Neuron (in vitro differentiated cells): ENCODE measurements at regions not wholly inside any gene's neighbourhood (a gene's known extent, or its start where the extent isn't known, plus 50 kb on each side); places are given as distances from the start of the nearest gene placed in this dataset.
"Not testable (repeated sequence)": the region's sequence is repeated elsewhere in the genome, so short reads cannot be mapped to it uniquely, and the experiment has no call there.

Experiments used
- H2AFZ ChIP-seq: one replicate; pipeline ENCODE4 v1.6.1; 2013; ENCODE audit warnings: low read depth, mild to moderate bottlenecking, inconsistent platforms, low read length, moderate library complexity
- H3K27me3 ChIP-seq: one replicate; pipeline ENCODE4 v1.6.1; 2013; ENCODE audit warnings: low read length; ENCODE audit not compliant: insufficient read depth
- H3K36me3 ChIP-seq: one replicate; pipeline ENCODE4 v1.6.1; 2013; ENCODE audit warnings: low read length; ENCODE audit not compliant: insufficient read depth
- H3K4me1 ChIP-seq: one replicate; pipeline ENCODE4 v1.6.1; 2013; ENCODE audit warnings: low read length; ENCODE audit not compliant: insufficient read depth
- H3K4me3 ChIP-seq: 2 replicates; pipeline ENCODE4 v1.5.1; 2013; ENCODE audit warnings: mild to moderate bottlenecking, low read length, moderate library complexity
- H3K9me3 ChIP-seq: one replicate; pipeline ENCODE4 v1.6.1; 2013; ENCODE audit warnings: low read length

DNA sequence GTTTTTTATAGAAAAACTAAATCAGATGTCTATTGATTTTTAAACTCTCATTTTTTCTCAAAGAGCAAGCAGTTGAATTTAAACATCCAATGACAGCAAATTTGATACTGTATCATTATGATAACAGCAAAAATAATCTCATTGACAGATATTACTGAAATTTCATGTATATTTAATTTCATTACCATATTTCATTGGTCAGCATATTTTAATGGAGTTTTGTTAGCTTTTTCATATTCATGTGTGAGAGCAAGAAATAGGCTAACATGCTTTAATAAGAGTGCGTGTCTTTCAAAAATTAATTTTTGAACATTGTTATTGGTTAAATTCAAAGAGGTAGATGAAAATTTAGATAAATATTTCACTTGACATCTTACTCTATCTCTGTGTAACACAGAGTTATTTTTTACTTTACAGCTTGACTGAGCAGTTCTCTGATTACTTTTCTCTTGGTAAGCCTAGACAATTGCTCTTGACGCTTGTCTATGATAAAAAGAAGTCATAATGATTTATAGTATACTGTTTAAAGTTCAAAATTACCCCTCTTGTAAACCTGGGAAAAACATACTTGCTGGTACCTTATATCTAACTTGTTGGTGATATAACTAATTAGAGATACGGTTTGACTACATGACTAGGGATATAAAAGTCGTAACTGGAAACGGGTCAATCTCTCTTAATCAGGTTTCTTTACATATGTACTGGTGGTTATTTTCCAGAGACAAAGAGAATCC is 732.3 kb upstream of the NCAM2 start:
- H3K36me3 ChIP-seq, result no peaks in the 10 kb centered on the region
- no peaks in the 10 kb centered on the region for H3K27me3 ChIP-seq
- H2AFZ ChIP-seq, result no peak overlapping the region
- H3K4me1 ChIP-seq, result no peaks in the 10 kb centered on the region
- H3K9me3 ChIP-seq, result no peaks in the 10 kb centered on the region
- no peak overlapping the region for H3K4me3 ChIP-seq

- no peaks in the 10 kb centered on the region for H3K9me3 ChIP-seq
Observed at GRCh38 chr21:20266441-20266710, 731.8 kb upstream of the NCAM2 start.

DNA sequence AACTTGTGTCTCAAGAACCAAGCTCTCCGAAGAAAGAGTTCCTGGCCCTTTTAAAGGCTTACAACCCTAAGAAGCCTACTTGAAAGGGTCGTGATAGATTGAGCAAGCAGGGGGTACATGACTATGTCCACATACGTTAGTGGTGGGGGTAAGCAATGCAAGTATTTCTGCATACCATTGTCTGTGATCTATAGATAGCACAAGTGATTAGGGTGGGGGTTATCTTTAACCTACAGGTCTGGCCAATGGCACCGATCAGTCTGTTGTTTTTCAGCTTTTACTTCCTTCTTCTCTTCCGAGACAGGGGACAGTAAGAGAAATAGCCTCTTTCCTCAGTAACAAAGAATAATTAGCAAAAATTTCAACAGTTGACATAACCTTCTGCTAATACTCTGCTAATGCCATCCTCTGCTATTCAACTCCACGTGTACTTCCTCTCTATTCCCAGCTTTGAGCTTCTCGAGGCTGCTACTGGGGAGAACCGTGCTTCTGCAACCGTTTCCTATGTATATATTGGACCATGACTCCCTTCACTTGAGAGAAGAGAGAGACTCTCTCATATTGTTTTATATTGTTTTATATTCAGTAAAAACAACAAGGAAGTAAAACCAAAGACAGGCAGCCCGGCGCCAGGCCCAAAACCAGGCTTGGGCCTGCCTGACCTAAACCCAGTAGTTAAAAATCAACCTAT is 727.7 kb upstream of the NCAM2 start:
- H3K4me1 ChIP-seq, result no peaks in the 10 kb centered on the region
- H3K9me3 ChIP-seq, result no peaks in the 10 kb centered on the region
- H3K36me3 ChIP-seq, result no peaks in the 10 kb centered on the region
- H3K4me3 ChIP-seq, result no peak overlapping the region
- H2AFZ ChIP-seq, result no peak overlapping the region
- H3K27me3 ChIP-seq, result no peaks in the 10 kb centered on the region

More at GRCh38 chr21:20266441-20266710, 731.8 kb upstream of the NCAM2 start:
- no peak overlapping the region for H3K4me3 ChIP-seq
- H3K36me3 ChIP-seq, result no peaks in the 10 kb centered on the region
- H3K27me3 ChIP-seq, result no peaks in the 10 kb centered on the region
- H2AFZ ChIP-seq, result no peak overlapping the region
- H3K4me1 ChIP-seq, result no peaks in the 10 kb centered on the region

DNA sequence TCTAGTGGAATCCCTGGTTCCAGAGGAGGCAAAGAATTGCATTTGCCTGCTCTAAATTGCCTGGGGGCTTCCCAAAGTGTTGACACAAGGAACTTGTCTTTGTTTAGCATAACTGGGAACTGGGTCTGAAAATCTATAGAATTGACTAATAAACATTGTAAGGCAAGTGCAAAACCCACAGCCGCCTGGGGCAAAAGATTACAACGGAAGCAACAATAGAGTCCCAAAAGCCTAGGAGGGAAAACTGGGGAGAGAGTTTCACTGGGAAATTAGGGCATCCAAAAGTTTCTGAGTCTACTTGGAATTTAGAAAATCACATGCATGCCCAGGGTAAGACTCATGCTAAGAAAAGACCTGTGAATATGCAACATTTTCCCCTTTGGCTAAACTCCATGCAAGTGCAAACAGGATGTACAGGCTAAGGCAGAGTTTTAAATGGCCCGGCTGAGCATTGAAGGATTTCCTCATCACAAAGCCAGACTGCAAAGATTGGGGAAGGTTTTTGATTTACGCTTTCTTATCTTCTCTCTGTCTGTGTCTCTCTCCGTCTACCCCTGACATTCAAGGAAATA is 725.3 kb upstream of the NCAM2 start:
- Histone ChIP-seq H3K36me3 (no peaks in the 10 kb centered on the region), H3K4me3 (no peak overlapping the region), H3K27me3 (no peaks in the 10 kb centered on the region), H3K9me3 (no peaks in the 10 kb centered on the region), H3K4me1 (no peaks in the 10 kb centered on the region), H2AFZ (no peak overlapping the region)

DNA sequence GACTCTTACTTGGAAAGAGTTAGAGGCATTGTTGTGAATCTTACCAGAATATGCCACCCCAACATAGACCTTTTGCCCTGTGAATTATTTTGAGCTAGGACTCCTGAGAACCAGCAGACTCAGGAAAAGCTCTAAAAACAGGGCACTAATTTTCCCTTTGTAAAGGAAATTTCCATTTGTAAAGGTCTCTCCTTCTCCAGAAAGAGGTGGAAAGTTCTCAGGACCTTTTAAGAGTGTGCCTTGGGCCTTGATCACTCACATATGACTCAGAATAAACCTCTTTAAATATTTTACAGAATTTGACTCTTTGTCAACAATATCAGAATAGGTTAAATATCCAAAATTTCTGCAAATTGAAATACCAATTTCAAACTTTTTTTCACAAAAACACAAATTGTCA is 721.8 kb upstream of the NCAM2 start:
- Histone ChIP-seq H3K9me3 (no peaks in the 10 kb centered on the region), H3K27me3 (no peaks in the 10 kb centered on the region), H3K4me1 (no peaks in the 10 kb centered on the region), H2AFZ (no peak overlapping the region), H3K4me3 (no peak overlapping the region), H3K36me3 (no peaks in the 10 kb centered on the region)

GRCh38 chr21:20276954-20277353 is 721.3 kb upstream of the NCAM2 start:
- H2AFZ ChIP-seq, result no peak overlapping the region
- H3K27me3 ChIP-seq, result no peaks in the 10 kb centered on the region

GRCh38 chr21:20283836-20284235 is 714.4 kb upstream of the NCAM2 start:
- Histone ChIP-seq H3K4me3 (no peak overlapping the region), H3K27me3 (no peaks in the 10 kb centered on the region), H3K4me1 (no peaks in the 10 kb centered on the region), H3K36me3 (no peaks in the 10 kb centered on the region), H3K9me3 (no peaks in the 10 kb centered on the region), H2AFZ (no peak overlapping the region)

More at GRCh38 chr21:20276954-20277353, 721.3 kb upstream of the NCAM2 start:
- H3K36me3 ChIP-seq, result no peaks in the 10 kb centered on the region
- H3K4me1 ChIP-seq, result no peaks in the 10 kb centered on the region
- no peak overlapping the region for H3K4me3 ChIP-seq
- H3K9me3 ChIP-seq, result no peaks in the 10 kb centered on the region

GRCh38 chr21:20292280-20292679 is 705.9 kb upstream of the NCAM2 start:
- H3K9me3 ChIP-seq, result no peaks in the 10 kb centered on the region
- H3K4me1 ChIP-seq, result no peaks in the 10 kb centered on the region
- H2AFZ ChIP-seq, result no peak overlapping the region
- H3K4me3 ChIP-seq, result no peak overlapping the region
- no peaks in the 10 kb centered on the region for H3K27me3 ChIP-seq
- no peaks in the 10 kb centered on the region for H3K36me3 ChIP-seq

DNA sequence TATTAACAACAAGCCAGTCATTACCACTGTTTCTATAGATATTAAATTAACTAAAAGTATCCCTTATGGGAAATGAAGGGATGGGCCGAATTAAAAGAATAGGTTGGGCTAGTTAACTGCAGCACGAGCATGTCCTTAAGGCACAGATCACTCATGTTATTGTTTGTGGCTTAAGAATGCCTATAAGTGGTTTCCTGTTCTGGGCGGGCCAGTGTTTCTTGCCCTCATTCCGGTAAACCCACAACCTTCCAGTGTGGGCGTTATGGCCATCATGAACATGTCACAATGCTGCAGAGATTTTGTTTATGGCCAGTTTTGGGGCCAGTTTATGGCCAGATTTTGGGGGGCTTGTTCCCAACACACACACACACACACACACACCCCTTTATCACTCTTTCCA is 705.4 kb upstream of the NCAM2 start:
- not testable (repeated sequence) for H3K9me3 ChIP-seq, H3K27me3 ChIP-seq, H2AFZ ChIP-seq, H3K4me3 ChIP-seq, H3K4me1 ChIP-seq, H3K36me3 ChIP-seq

DNA sequence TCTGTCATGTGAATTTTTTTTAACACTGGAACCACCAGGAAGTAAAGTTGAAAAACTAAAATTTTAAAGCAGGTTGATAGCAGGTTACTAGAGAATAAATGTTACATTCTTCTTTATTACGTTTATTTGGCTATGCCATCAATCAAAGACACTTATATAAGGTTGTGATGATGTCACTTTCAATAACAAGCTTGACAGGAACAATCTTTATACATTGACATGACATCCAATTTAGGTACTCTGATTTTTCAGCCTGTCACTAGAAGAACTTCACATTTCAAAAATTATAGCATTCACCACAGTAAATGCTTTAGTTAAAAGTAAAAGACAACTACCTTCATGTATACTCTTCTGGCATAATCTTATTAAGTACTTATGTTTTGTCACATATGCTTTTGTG is 696.8 kb upstream of the NCAM2 start:
- Histone ChIP-seq H3K4me1 (no peaks in the 10 kb centered on the region), H2AFZ (no peak overlapping the region), H3K27me3 (no peaks in the 10 kb centered on the region), H3K36me3 (no peaks in the 10 kb centered on the region), H3K4me3 (no peak overlapping the region), H3K9me3 (no peaks in the 10 kb centered on the region)

DNA sequence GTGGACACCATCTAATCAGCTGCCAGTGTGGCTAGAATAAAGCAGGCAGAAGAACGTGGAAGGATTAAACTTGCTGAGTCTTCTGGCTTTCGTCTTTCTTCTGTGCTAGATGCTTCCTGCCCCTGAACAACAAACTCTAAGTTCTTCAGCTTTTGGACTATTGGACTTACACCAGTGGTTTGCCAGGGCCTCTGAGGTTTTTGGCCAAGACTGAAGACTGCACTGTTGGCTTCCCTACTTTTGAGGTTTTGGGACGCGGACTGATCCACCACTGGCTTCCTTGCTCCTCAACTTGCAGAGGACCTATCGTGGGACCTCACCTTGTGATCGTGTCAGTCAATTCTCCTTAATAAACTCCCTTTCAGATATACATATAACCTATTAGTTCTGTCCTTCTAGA is 696.1 kb upstream of the NCAM2 start:
- H3K9me3 ChIP-seq, result no peaks in the 10 kb centered on the region
- H3K4me3 ChIP-seq, result no peak overlapping the region
- no peaks in the 10 kb centered on the region for H3K36me3 ChIP-seq
- H3K4me1 ChIP-seq, result no peaks in the 10 kb centered on the region
- H3K27me3 ChIP-seq, result no peaks in the 10 kb centered on the region
- H2AFZ ChIP-seq, result no peak overlapping the region

DNA sequence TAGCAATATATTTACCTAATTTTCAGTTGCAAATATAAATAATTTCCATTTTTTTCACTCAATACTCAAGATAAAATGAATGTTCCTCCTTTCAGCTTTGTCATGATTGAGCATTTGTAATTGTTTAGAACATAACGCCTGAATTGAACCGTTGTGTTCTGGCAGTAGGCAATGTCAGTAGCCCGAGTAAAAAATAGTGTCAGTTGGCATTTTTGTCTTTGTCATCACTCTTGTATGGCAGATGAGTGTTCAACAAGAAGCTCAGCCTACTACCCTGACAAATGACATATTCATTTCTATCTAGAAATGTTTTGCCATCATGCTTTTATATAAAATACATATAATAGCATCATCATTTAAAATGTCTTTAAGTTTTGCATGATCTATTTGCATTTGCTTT is 691.4 kb upstream of the NCAM2 start:
- no peaks in the 10 kb centered on the region for H3K9me3 ChIP-seq
- H2AFZ ChIP-seq, result no peak overlapping the region
- no peak overlapping the region for H3K4me3 ChIP-seq
- no peaks in the 10 kb centered on the region for H3K4me1 ChIP-seq
- H3K27me3 ChIP-seq, result no peaks in the 10 kb centered on the region
- H3K36me3 ChIP-seq, result no peaks in the 10 kb centered on the region

DNA sequence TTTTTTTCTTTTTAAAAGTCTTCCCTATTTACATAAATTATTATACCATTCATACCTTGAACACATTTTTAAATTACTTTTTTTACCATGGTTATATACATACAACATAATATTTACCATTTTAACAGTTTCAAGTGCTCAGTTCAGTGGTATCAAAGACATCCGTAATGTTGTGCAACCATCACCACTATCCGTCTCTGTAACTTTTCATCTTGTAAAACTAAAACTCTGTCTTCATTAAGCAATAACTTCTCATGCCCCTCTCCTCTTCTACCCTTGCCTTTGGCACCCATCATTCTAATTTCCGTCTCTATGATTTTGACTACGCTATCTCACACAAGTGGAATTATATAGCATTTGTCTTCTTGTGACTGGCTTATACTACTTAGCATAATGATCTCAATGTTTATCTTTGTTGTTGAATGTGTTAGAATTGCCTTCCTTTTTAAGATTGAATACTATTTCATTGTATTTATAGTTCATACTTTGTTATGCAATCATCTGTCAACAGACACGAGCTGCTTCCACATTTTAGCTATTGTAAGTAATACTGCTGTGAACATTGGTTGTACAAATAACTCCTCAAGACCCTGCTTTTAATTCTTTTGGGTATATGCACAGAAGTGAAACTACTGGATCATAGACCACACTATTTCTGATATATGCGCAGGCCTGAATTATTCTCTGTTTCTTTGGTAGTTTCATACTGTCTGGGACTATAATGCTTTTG is 689.5 kb upstream of the NCAM2 start:
- no peak overlapping the region for H3K4me3 ChIP-seq
- no peak overlapping the region for H2AFZ ChIP-seq
- no peaks in the 10 kb centered on the region for H3K4me1 ChIP-seq
- no peaks in the 10 kb centered on the region for H3K36me3 ChIP-seq
- no peaks in the 10 kb centered on the region for H3K9me3 ChIP-seq
- no peaks in the 10 kb centered on the region for H3K27me3 ChIP-seq
